GM18951 (cell line): ENCODE measurements at regions not wholly inside any gene's neighbourhood (a gene's known extent, or its start where the extent isn't known, plus 50 kb on each side); places are given as distances from the start of the nearest gene placed in this dataset.

Source experiments
- POLR2A ChIP-seq: IDR thresholded peaks from 4 replicates; pipeline ENCODE4 v1.6.1; 2011; ENCODE audit warnings: mild to moderate bottlenecking; ENCODE audit not compliant: insufficient read length, insufficient read depth; ENCODE audit errors: extremely low read depth
- in situ Hi-C: fragments of 300-500 bp; cut with MboI; formaldehyde crosslinking; loops from one replicate; pipeline ENCODE4 v1.12.0; 2022; ENCODE audit warnings: low sequenced_read_pairs, mixed read lengths, inconsistent platforms; ENCODE audit not compliant: unreplicated experiment

GRCh38 chr2:176534798-176535466, 265.7 kb downstream of the MTX2 start:
- in situ Hi-C loops, result no loop called here
- TF ChIP-seq POLR2A, result no peak

GRCh38 chr2:176535467-176536113, 266.3 kb downstream of the MTX2 start:
- in situ Hi-C loops, result no loop called here
- no peak for TF ChIP-seq POLR2A

GRCh38 chr2:176536439-176537133, 267.3 kb downstream of the MTX2 start:
- in situ Hi-C loops, result no loop called here
- TF ChIP-seq POLR2A, result no peak

GRCh38 chr2:176537932-176538331, 268.7 kb downstream of the MTX2 start:
- no peak for TF ChIP-seq POLR2A

GRCh38 chr2:176540995-176541394, 271.8 kb downstream of the MTX2 start:
- in situ Hi-C loops, result no loop called here
- TF ChIP-seq POLR2A, result no peak

More at GRCh38 chr2:176537932-176538331, 268.7 kb downstream of the MTX2 start:
- in situ Hi-C loops, result no loop called here

- in situ Hi-C loops, result no loop called here
- no peak for TF ChIP-seq POLR2A
Measured at GRCh38 chr2:176542476-176542875, 273.2 kb downstream of the MTX2 start.

GRCh38 chr2:176544557-176544956, 275.3 kb downstream of the MTX2 start:
- in situ Hi-C loops, result no loop called here
- TF ChIP-seq POLR2A, result no peak

GRCh38 chr2:176544991-176545956, 276.0 kb downstream of the MTX2 start:
- no peak for TF ChIP-seq POLR2A
- in situ Hi-C loops, result no loop called here

- in situ Hi-C loops, result no loop called here
- no peak for TF ChIP-seq POLR2A
Measured at GRCh38 chr2:176546550-176546949, 277.3 kb downstream of the MTX2 start.

GRCh38 chr2:176552501-176553135, 283.4 kb downstream of the MTX2 start:
- in situ Hi-C loops, result loop anchor here (10.0 kb wide), 1 partner anchor 408 kb away; no protein-coding TSS in a partner anchor
- TF ChIP-seq POLR2A, result no peak

- no peak for TF ChIP-seq POLR2A
- in situ Hi-C loops, result loop anchor here (10.0 kb wide), 1 partner anchor 409 kb away; no protein-coding TSS in a partner anchor
Measured at GRCh38 chr2:176553685-176554100, 284.5 kb downstream of the MTX2 start.
